ENCODE measurements at regions not wholly inside any gene's neighbourhood (a gene's known extent, or its start where the extent isn't known, plus 50 kb on each side); places are given as distances from the start of the nearest gene placed in this dataset.

DNA sequence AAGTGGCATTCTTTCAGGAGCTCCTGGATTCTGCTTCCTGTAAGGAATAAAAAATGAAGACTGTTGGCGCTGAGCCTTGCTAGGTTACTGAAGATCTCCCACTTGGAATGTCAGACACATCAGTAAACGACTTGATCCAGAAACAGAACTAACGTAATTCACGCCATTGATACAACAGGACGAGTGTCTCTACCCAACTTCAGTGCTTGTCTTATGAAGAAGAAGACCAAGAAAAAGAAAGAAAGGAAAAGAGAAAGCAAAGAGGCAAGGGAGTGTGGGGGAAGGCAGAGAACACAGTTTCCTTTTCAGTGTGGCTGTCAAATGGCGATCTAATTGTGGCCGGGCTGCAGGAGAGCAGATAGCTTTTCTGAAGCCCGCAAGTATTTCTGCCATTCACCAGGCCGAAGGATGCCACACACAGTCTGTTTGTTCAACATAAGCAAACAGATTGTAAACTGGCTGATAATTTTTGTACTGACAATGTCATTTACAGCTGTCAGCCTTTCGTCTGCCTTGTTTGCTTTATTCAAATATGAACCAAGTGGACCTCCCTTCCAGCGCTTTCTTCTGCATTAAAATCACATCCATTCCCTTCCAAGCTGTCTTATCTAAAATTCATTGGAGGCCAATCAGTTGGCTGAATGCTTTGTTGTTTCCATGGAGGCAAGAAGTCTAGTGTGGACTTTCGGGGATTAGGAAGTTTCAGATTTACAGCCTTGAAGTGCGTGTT is 180.6 kb downstream of the FOXA2 start:
- DNase-seq: no peak

DNA sequence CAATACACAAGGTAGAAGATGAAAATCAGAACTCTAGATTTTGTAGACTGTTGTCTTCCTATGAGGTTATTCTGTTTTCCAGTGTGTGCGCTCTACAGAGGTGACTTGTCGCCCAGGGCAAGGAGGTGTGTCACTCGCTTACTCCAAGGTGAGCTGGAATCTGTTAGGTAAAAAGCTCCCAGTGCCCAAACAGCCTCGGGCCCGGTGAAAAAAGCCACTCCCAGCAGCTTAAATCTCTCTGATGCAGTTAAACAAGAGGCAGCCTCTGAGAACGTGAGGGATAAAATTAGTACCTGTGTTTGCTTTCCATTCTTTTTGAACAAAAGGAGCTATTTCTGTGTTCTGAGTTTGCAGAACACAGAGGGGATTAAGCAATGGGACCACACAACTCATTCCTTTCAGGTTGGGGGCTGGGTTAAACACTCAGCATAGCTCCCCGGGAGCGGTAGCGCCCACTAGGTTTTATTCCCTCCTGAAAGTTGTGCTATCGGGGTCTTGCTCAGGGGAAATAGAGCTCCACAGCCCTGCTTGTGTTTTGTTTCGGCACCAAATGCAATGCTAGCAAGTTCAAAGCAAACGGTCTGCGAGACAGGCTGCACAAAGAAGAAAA is 181.2 kb downstream of the FOXA2 start:
- DNase-seq: no peak

DNA sequence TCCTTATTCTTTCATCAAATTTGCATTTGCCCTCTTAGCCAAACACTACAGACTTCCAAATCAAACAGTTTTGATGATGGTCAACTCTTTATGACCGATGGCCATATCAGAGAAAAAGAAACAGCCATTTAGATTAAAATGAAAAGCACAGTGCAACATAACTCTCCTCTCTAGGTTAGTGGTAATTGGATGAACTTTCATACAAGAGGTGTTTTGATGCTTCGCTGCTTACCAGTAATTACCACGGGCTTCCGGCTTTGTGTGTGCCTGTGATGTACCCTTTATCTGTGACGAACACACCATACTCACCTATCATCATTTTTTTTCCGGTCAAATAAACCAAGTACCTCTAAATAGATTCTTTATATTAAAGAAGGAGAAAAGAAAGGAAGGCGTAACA is 181.8 kb downstream of the FOXA2 start:
- no peak for DNase-seq

DNA sequence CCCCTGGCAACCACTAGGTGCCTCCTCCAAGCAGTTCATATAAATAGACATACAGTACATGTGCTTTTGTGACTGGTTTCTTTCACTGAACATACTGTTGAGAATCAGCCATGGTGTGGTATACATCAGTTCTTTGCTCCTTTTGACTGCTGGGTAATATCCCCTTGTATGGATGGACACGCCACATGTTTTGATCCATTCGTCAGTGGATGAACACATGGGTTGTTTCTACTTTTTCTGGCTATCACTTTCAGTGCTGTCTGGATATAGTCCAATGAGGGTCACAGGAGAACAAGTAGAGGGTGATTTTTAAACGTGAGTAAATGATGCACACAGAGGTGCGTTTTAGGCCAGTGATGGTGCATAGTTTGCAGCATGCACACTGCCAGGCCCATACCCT is 183.9 kb downstream of the FOXA2 start:
- DNase-seq: no peak

DNA sequence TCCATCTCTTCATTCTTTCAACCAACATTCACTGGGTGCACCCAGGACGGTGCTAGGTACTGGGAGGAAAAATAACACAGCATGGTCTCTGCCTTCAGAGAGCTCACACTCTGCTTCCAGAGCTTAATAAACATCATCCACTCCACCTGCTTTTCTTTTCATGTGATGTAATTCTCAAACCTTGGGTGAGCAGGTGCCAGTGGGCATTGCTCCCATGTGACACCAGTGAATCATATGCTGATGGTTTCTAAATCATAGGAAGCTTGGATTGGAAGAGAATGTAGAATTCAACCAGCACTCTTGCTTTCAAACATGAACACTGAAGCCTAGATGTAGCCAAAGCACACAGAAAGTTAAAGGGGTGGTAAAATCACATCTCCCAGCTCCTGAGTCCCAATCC is 189.8 kb downstream of the FOXA2 start:
- DNase-seq: no peak

DNA sequence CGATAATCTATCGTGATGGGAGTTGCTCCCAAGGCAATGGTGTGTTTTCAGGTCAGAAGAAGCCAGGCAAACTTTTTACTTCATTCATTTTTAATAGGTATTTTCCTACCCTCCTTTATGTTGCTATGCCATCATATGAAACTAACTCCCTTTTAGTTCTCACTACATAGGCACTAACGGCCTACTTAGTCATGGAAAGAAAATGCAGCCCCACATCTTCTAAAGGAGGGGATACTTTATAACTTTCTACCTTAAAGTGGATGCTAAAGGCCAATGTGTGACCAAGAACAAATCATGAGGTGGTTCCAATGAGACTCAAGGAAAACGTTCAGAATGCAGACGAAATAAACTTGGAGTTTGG is 193.8 kb downstream of the FOXA2 start:
- DNase-seq: no peak

DNA sequence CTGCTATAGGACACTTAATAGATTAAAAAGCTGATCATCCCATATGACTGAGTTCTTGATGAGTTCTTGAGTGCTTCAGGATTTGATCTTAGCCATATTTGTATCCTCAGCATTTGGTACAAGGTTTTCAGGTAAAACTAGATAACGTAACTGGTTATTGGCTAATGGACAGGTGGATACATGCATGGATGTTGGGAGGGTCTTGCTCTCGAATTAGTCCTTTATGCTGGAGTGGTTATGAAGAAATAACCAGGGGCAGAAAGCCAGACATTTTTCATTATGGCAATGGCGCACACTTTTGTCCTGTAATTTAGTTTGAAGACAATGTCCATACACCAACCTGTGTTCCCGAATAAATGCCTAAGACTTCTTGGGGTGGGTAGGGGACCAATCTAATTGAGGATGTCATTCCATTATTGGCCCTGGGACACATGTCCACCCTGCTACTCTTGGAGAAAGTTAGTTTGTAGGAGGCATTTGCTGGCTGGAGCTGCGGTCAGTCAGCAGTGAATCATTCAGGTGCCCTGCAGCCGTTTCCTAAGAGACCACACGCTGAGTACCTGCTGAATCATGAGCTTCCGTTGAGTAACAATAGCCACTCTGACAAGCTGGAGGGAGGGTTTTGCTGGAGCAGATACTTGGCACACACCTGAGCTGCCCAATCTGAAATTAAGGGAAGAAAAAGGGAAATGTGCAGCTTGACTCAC is 194.4 kb downstream of the FOXA2 start:
- no peak for DNase-seq

DNA sequence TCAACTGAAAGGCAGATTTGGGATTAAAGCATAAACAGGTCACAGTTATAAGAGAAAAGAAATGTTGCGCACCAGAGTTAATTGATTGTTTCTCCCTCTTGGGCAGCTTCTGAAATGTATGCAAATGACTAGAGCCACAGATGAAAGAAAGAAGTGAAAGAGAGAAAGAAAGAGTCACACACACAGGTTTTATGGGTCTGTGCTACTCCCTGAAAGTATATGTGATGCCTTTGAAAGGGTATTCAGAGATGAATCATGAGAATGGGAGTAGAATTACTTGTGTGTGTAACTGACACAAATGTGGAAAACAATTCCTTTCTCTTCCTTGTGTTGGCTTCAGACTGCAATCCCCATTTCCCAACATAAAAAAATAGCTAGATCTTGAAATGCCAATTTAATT is 196.9 kb downstream of the FOXA2 start:
- no peak for DNase-seq

DNA sequence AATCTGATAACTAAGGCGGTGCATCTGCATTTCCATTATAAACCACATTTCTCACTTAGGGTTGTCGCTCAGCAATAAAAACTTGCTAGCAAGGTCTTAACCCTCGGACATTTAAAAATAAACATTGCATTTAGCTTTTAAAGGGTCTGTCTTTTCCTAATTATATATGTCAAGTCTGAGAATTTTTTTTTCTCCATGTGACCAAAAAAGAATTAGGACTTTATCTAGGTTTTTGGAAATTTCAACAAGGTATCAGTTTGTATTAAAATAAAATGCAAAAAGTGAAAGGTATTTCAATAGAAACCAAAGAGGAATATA is 198.1 kb downstream of the FOXA2 start:
- DNase-seq: no peak

DNA sequence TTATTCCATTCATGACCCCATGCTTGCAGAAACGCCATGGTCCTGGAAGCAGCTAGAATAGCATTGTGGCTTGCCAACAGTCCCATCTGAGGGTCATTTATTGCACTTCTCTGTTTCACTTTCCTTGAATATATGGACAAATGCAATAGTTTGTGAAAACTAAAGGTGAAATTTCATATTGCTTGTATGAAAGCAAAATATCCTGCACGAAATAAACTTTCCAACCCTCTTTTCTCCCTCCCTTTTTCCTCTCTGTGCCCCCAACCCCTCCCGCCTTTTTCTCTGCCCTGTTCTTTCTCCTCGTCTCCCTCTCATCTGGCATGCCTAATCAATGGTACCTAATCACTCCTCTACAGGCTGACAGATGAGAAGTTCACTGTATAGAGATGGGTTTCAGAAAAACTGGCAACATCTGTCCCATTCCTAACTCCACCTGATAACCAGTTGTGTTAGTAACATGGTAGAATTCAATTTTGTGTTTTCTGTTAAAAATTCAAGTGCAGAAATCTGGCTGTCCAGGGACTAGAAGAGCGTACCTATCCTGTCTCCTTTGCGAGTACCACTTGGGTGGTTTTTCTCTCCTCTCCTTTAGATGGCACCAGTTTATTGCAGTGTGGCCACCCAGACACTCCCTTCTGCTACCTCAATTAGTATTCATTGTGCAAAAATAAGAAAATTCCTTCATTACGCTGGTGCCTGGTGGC is 198.6 kb downstream of the FOXA2 start:
- no peak for DNase-seq

DNA sequence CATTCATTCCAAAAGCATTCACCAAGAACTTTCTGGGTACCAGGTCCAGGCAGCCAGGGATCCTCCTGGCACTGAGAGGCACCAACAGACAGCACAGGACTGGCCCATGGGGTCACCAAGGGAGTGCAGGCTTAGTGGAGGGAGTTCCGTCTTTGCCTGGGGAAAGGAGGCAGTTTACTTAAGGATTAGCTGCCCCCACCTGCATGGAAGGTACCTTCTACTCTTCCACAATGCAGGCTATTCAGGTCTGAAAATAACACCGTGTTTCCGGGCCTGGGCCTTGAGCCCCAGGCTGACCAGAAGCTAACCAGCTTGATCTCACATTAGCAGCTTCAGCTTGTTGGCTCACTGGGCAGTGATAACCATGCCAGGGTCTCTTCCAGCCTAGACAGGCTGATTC is 199.4 kb downstream of the FOXA2 start:
- no peak for DNase-seq

DNA sequence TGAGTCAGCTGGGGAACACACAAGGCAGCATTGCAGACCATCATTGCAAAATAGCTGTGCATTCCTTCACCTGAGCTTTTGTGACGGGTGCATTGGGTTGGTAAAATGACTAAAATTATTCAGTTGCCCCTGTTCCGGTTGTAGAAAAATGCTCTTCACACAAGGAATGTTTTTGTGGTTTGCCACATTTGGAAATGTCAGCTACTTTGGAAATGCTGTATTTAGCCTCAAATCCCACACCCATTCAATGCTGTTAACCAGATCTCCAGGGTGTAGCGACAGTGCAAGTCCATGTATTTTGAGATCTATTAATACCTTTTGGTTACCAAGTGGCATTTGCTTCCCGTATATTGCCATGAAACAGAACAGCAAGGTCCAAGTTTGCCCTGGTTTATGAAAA is 201.2 kb downstream of the FOXA2 start:
- no peak for DNase-seq

DNA sequence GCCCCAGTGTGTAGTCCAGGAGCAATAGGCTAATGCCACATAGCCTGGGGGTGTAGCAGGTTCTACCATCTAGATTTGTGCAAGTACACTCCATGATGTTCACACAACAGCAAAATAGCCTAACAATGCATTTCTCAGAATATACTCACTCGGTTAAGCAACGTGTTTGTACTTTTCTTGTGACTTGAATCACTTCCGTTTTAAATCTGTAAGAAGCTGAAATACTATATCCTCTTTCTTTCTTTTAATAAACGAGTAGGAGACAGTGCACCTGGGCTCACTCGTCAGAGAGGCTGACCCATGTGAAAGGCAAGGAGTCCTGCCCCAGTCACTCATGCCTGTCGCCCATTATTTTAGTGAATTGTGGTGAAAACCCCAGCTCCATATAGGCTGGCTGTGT is 201.6 kb downstream of the FOXA2 start:
- no peak for DNase-seq

DNA sequence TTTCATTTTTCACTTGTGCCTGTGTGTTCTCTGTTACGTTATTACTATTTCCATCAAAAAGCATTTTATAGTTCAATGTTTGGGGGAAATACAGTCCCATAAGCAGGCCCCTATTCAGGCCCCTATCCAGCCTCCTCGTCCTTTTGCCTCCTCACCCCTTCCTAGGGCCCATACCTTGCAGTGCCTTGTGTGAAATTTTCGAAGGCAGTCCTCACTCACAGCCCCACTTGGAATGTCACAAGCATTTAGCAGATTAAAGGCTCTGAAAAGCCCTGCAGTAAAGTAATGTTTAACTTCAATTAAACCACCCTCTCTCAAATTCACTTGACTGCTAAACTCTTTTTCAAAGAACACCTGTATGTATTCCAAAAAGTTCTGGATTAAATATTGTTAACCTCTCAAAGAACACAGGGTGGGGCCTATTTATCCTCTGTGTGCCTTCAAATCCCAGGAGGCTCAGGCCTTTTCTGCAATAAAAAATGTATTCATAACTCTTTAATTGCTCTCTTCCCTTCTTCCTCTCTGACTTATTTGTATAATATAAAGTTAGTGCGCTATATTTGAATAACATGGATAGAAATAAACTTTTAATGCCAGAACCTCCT is 202.5 kb downstream of the FOXA2 start:
- no peak for DNase-seq

DNA sequence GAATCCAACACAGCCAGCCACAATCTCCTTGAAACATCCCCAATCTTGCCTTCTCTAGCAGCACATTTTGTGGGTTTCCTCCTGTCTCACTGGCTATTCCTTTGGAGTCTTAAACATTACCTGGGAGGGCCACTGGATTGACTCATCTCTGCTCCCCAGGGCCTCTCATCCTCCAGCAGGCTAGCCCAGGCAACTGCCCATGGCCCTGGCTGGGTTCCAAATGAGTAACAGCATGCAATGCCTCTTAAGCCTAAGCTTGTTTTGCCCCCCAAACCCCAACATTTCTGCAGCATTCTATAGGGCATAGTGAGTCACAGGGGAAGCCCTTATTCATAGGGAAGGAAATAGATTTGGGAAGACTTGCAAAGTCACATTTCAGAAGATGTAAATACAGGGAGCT is 204.9 kb downstream of the FOXA2 start:
- DNase-seq: no peak

DNA sequence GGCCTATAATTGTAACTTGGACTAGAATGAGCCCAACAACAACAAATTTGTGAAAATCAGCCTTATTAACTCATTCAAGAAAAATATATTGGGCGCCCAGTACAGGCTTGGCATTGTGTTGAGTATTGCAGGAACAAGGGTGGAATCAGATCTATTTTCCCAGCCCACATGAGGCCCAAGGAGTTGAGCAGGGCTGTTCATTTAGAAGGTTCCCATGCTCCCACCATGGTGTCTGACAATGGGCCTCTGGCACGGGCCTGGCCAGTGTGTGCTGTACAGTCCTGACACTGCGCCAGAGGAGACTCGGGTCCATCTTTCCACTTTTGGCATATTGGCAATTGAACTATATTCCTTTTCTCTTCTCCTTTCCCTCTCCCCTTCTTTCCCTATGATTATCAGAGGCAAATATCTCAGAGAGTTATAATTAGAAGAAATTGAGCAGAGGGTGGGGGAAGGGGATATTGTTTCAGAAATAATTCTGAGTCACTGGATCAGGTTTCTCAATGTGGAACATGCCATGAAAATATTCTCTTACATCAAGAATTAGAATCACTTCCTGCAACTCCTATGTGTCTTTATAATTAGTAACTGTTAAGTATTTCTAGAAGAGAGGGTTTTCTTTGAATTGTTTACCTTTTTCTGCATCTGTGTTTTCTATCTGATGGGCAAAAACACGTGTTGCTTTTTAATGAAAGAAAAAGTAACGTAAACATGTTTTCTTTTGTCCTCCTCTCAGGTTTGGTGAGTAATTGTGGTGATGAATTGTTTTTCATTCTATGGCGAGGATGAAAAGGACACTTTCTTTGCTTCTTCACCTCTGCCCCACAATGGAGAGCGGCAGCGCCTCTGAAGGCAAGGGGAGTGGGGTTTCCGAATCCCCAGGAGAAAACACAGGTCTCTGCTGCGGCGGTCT is 209.4 kb downstream of the FOXA2 start:
- no peak for DNase-seq

DNA sequence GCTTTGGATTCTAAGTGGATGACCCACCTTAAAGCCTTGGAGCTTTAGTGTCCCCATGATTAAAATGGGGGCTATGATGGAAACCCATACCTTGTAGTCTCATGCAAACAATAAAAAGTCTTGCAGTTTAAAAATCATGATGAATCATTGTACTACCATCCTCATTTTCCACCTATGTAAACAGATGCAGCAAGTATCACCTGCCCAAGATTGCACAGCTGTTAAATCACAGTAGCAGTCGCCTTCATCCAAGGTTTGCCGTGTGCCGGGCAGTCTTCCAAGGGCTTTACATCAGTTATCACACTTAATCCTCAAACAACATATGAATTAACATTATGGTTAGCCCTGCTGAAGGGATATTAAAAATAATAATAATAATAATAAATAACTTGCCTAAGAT is 210.3 kb downstream of the FOXA2 start:
- no peak for DNase-seq

DNA sequence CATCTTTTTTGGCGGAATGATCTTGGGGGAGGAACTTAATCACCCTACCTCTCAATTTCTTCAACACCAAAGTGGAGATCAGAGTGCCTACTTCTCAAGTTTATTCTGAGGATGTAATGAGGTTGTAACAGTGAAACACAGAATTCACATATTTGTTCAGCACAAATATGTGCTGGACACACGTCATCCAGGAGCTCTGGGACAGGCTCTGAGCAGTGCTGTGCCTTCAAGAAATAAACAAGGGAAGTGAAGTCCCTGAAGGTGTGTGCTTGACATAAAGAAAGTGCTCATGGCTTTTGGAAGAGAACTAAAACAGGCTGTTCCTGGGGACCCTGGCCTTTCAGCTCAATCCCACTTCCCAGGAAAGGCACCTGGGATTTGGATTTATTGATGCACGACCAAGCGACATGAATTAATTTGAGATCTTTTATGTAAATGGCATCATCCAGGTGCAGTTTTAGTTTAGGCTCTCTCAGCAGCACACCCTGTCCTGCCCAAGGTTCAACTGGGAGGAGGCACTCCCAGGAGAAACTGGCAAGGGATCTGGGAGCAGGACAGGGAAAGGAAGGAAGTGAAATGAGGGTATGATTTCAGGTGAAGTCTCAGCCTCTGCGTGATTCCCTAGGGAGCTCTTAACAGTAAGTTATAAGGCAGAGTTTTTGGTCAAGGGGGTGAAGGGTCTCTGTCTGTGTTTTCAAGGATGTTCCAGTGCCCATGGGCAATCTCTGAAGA is 211.0 kb downstream of the FOXA2 start:
- no peak for DNase-seq

DNA sequence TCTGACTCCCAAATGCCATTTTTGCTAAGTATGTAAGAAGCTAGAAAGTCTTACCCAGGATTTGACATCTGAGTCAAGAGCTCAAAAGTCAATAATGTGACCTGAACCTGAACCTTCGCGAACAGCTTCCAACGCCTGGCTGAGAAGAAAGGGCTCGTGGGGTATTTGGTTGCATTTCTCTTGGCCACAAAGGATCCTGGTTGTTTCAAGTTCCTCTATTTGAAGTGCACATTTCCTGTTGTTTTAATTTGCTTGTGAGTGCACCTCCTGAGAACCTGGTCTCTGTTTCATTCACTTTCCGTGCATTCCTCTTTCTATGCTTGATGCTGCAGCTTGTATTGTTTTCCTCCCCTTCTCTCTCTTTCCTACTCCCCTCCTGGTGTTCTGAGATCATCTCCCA is 212.5 kb downstream of the FOXA2 start:
- peak in 1 of 5 donors; percentile 0 for DNase-seq

DNA sequence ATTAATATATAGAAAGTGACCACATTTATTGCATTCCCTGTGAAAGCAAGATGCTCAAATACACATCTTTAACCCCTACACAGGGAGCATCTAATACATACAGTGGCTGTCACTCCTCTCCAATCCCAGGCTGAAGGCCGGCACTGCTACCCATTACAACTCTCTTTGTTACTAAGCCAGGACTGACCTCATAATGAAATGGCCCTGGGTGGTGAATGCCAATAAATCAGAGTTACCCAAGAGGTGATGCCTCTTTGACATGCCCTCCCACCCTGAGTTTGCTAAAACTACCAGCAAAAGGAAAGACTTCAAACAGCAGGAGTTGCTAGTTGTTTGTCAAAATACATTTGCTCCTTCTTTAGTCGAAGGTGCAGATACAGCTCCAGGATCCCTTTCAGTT is 214.2 kb downstream of the FOXA2 start:
- no peak for DNase-seq

DNA sequence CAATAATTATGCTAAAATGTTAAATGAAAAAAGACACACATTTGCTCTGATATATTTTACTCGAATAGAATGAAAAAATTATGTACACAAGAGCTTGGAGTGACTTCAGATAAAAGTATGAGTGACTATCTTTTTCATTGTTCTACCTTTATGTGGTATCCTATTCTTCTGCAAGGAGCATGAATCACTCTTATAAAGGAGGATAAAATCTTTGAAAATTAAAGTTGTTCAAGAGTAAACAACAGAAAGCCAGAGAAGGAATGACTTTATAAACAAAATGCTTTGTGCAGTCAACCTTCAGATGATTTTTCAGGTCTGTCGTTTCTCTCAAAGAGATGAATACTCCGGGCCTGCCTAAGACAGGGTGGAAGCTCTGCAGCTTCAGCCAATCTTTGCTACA is 215.3 kb downstream of the FOXA2 start:
- no peak for DNase-seq

DNA sequence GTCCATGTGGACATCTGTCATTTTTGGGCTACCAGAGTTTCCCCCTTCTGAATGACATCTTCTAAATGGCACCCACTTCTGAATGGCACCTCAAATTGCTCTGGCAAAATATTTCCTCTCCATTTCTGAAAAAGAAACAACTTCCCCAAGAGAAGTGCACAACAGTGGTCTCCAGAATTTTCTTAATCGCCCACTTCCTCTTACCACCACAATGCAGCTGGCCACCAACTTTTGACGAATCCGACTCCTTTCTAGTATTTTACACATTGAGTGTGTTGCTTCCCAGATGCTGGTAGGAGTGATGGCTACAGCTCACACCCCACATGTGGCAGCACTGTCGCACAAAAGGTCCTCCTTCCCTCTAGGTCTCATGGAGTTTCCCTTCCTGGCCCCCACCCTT is 216.1 kb downstream of the FOXA2 start:
- no peak for DNase-seq

All from T-helper 1 cell (primary cell).